HepG2 (cell line): ENCODE measurements at regions not wholly inside any gene's neighbourhood (a gene's known extent, or its start where the extent isn't known, plus 50 kb on each side); places are given as distances from the start of the nearest gene placed in this dataset.

ENCODE experiments used
- ATAC-seq: fragments of 200-7000 bp; cut with Tn5 transposase; 3 replicates; pipeline ENCODE4 v1.9.1; 2020; ENCODE audit warnings: mild to moderate bottlenecking, moderate library complexity
- BruUV-seq: library from RNA; stranded (reverse); fragments of 400-500 nt; replicated peaks from 2 replicates; lab custom pipeline; 2021; lab: Mats Ljungman, UMichigan
- CTCF ChIA-PET: fragments of 300-600 bp; formaldehyde crosslinking; extraction: SDS; loops from one replicate; lab custom pipeline; 2021; ENCODE audit warnings: low total read pairs, inconsistent platforms, low intra/inter-chr PET ratio; lab: Yijun Ruan, JAX
- POLR2A ChIA-PET: fragments of 350-600 bp; sonication (Branson Sonifier 250); formaldehyde crosslinking; loops from one replicate; lab custom pipeline; 2020; ENCODE audit warnings: antibody characterized with exemption, inconsistent platforms; lab: Yijun Ruan, JAX
- DNase-seq: peaks from one replicate; pipeline ENCODE4 v3.0.0-alpha.2; 2015; ENCODE audit warnings: low spot score
- FAIRE-seq: peaks from 3 replicates; lab custom pipeline; 2011; peaks lifted over from hg19 to GRCh38; lab: Jason Lieb, UNC
- H2AFZ ChIP-seq: one replicate; pipeline ENCODE4 v1.6.1; 2011; ENCODE audit warnings: low read length, inconsistent platforms
- H3K27ac ChIP-seq: fragments of 300-600 bp; 3 replicates; pipeline ENCODE4 v1.8.0; 2011; ENCODE audit warnings: mixed run types, mild to moderate bottlenecking, mixed read lengths, low read length, inconsistent platforms; ENCODE audit not compliant: insufficient read depth; ENCODE audit errors: extremely low read length
- H3K27me3 ChIP-seq, 2 experiments: fragments of 200-600 bp in 1 of 2; 2 replicates in 1 of 2; 3 replicates in 1 of 2; pipeline versions ENCODE4 v1.6.0 to v1.8.0; 2011; ENCODE audit warnings: low read length in 2 of 2, mild to moderate bottlenecking in 2 of 2, moderate library complexity in 2 of 2, inconsistent platforms in 1 of 2; ENCODE audit not compliant: insufficient read depth in 2 of 2, control insufficient read depth in 1 of 2
- H3K36me3 ChIP-seq, 2 experiments: fragments of 200-600 bp in 1 of 2; replicated peaks in 1 of 2; 2 replicates in 1 of 2; 3 replicates in 1 of 2; pipeline versions ENCODE4 v1.5.1 to v1.8.0; 2011; ENCODE audit warnings: low read length in 2 of 2, inconsistent platforms in 1 of 2; ENCODE audit not compliant: insufficient read depth in 2 of 2, control insufficient read depth in 1 of 2
- H3K4me1 ChIP-seq: 2 replicates; pipeline ENCODE4 v1.5.1; 2012; ENCODE audit warnings: low read length, inconsistent platforms; ENCODE audit not compliant: insufficient read depth
- H3K4me2 ChIP-seq: 2 replicates; pipeline ENCODE4 v1.6.0; 2011; ENCODE audit warnings: low read depth, low read length, inconsistent platforms
- H3K4me3 ChIP-seq, 3 experiments: fragments of 200-600 bp in 1 of 3; sonication (generic), shearing (Covaris generic) in 1 of 3; replicated peaks in 1 of 3; 2 replicates each; pipeline ENCODE4 v1.5.1; 2011 to 2016; ENCODE audit warnings: low read length in 3 of 3, inconsistent platforms in 2 of 3, low read depth in 2 of 3, mild to moderate bottlenecking in 2 of 3, control low read depth in 1 of 3, mixed read lengths in 1 of 3; ENCODE audit not compliant: insufficient read depth in 1 of 3
- H3K79me2 ChIP-seq: one replicate; pipeline ENCODE4 v1.6.1; 2011; ENCODE audit warnings: low read length, inconsistent platforms; ENCODE audit not compliant: insufficient read depth
- H3K9ac ChIP-seq: 2 replicates; pipeline ENCODE4 v1.6.0; 2011; ENCODE audit warnings: mild to moderate bottlenecking, low read depth, low read length, inconsistent platforms; ENCODE audit not compliant: insufficient read depth
- H3K9me3 ChIP-seq: 2 replicates; pipeline ENCODE4 v1.5.1; 2012; ENCODE audit warnings: mild to moderate bottlenecking, low read length
- H4K20me1 ChIP-seq: 2 replicates; pipeline ENCODE4 v1.6.0; 2011; ENCODE audit warnings: inconsistent platforms, mild to moderate bottlenecking, low read length, moderate library complexity; ENCODE audit not compliant: insufficient read depth
- PCBP1 ChIP-seq: fragments of 200-400 bp; formaldehyde crosslinking; IDR thresholded peaks from 2 replicates; pipeline ENCODE4 v1.6.1; 2017; ENCODE audit warnings: mild to moderate bottlenecking, low read depth, low read length, borderline replicate concordance
- ZNF264 ChIP-seq: sonication (generic); formaldehyde crosslinking; IDR thresholded peaks from 2 replicates; pipeline ENCODE4 v1.4.0; 2020; ENCODE audit warnings: missing genetic modification reagents
- ZNF329 ChIP-seq: sonication (generic); formaldehyde crosslinking; IDR thresholded peaks from 2 replicates; pipeline ENCODE4 v1.9.0; 2021; ENCODE audit warnings: low read depth, mild to moderate bottlenecking, missing genetic modification reagents
- ZNF383 ChIP-seq: sonication (generic); formaldehyde crosslinking; IDR thresholded peaks from 2 replicates; pipeline ENCODE4 v1.4.0; 2020; ENCODE audit warnings: missing genetic modification reagents, mild to moderate bottlenecking, borderline replicate concordance
- WGBS: methylation state at CpG from one replicate; pipeline ENCODE4 v1.1.6; 2017; ENCODE audit warnings: low lambda C conversion rate; 5-methylcytosine and 5-hydroxymethylcytosine counted together
- in situ Hi-C: cut with HindIII; loops from 2 replicates; pipeline ENCODE4 v1.10.0; 2017; ENCODE audit warnings: low pct_unique_long_range_greater_than_20kb; ENCODE audit not compliant: extremely low pct_ligation_motif_present
- intact Hi-C: fragments of 100-400 bp; cut with micrococcal nuclease; formaldehyde crosslinking; loops from one replicate; pipeline ENCODE4 v1.10.0; 2022; ENCODE audit not compliant: unreplicated experiment
- TF ChIP-seq, protein P1 (sequence below): IDR thresholded peaks from 2 replicates; pipeline ENCODE4 v1.6.1; 2016; ENCODE audit warnings: mild to moderate bottlenecking
- TF ChIP-seq, protein P2 (sequence below): sonication (generic); formaldehyde crosslinking; IDR thresholded peaks from 2 replicates; pipeline ENCODE4 v1.5.0; 2020; ENCODE audit warnings: mild to moderate bottlenecking, missing genetic modification reagents

DNA sequence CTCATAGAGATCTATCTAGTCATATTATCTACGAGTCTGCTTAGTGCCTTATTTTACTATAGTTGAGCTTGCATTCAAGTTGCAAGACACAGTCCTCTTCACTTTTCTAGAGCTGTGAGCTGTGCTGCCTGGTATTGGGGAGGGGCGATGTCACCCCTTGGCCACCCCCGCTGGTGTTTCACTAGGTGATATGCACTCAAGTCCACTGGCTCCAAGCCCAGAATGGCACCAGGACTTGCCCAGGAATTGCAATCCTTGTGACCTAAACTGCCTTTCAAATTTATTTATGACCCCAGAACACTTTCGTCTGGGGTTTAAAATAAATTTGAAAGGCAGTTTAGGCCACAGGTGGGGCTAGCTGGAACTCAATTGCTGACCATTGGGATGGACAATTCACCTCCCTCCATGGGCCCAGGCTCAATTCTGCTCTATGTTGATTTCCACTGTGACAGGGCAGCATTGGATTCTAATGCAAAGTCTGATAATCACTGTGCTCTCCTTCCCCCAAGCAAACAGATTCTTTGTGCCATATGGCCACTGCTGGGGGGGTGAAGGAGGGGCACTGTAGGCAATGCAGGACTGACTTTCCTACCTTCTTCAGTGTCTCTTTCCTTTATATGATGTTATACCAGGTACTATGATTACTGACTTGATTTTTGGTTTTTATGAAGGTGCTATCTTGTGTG is 1244.2 kb upstream of the MIR17HG start:
- Histone ChIP-seq H2AFZ (no peak overlapping the region), H3K9me3 (peaks cover 69% of the 10 kb centered on the region), H3K4me2 (no peak overlapping the region), H3K9ac (no peak overlapping the region), H3K27me3 (no peaks in the 10 kb centered on the region), H3K4me3 (no peak overlapping the region), H3K79me2 (no peaks in the 10 kb centered on the region), H4K20me1 (no peaks in the 10 kb centered on the region), H3K4me1 (no peaks in the 10 kb centered on the region)
- ATAC-seq: no peak
- POLR2A ChIA-PET: no interaction called here
- BruUV-seq: no TSS peak
- TF ChIP-seq ZNF329 (CRISPR knock-in tag) (no peak), ZNF383 (CRISPR knock-in tag) (no peak), ZNF264 (CRISPR knock-in tag) (no peak), PCBP1 (no peak)
- TF ChIP-seq, protein P1, sequence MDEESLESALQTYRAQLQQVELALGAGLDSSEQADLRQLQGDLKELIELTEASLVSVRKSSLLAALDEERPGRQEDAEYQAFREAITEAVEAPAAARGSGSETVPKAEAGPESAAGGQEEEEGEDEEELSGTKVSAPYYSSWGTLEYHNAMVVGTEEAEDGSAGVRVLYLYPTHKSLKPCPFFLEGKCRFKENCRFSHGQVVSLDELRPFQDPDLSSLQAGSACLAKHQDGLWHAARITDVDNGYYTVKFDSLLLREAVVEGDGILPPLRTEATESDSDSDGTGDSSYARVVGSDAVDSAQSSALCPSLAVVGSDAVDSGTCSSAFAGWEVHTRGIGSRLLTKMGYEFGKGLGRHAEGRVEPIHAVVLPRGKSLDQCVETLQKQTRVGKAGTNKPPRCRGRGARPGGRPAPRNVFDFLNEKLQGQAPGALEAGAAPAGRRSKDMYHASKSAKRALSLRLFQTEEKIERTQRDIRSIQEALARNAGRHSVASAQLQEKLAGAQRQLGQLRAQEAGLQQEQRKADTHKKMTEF (CRISPR knock-in tag): no peak
- TF ChIP-seq, protein P2, sequence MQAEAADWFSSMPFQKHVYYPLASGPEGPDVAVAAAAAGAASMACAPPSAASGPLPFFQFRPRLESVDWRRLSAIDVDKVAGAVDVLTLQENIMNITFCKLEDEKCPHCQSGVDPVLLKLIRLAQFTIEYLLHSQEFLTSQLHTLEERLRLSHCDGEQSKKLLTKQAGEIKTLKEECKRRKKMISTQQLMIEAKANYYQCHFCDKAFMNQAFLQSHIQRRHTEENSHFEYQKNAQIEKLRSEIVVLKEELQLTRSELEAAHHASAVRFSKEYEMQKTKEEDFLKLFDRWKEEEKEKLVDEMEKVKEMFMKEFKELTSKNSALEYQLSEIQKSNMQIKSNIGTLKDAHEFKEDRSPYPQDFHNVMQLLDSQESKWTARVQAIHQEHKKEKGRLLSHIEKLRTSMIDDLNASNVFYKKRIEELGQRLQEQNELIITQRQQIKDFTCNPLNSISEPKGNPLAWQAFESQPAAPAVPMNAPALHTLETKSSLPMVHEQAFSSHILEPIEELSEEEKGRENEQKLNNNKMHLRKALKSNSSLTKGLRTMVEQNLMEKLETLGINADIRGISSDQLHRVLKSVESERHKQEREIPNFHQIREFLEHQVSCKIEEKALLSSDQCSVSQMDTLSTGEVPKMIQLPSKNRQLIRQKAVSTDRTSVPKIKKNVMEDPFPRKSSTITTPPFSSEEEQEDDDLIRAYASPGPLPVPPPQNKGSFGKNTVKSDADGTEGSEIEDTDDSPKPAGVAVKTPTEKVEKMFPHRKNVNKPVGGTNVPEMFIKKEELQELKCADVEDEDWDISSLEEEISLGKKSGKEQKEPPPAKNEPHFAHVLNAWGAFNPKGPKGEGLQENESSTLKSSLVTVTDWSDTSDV (CRISPR knock-in tag): no peak
- TF ChIP-seq, all 625 proteins: peak for 0
- WGBS: 3% methylated on average over 4 of the region's 4 CpGs
- H3K27ac ChIP-seq: no peak overlapping the region
- in situ Hi-C loops: no loop called here
- DNase-seq: no peak
- CTCF ChIA-PET: no interaction called here
- intact Hi-C loops: no loop called here
- no peaks in the 10 kb centered on the region for H3K36me3 ChIP-seq
- no peak for FAIRE-seq
